Endothelial cell of umbilical vein (primary cell): ENCODE measurements at regions not wholly inside any gene's neighbourhood (a gene's known extent, or its start where the extent isn't known, plus 50 kb on each side); places are given as distances from the start of the nearest gene placed in this dataset.

Source experiments
- BruUV-seq: library from RNA; stranded (reverse); fragments of 400-500 nt; replicated peaks from 2 replicates; lab custom pipeline; 2021; lab: Mats Ljungman, UMichigan
- CTCF ChIA-PET: fragments of 300-600, 350-600 bp; sonication (Branson Sonifier 250); formaldehyde crosslinking; loops from one replicate; lab custom pipeline; 2021; ENCODE audit warnings: antibody characterized with exemption, inconsistent platforms; lab: Charles Lee
- POLR2A ChIA-PET: fragments of 300-600, 350-600 bp; sonication (Branson Sonifier 250); formaldehyde crosslinking; loops from one replicate; lab custom pipeline; 2021; ENCODE audit warnings: antibody characterized with exemption, inconsistent platforms; lab: Charles Lee
- DNase-seq: peaks from one replicate; pipeline ENCODE4 v3.0.0-alpha.2; 2011; ENCODE audit warnings: low read depth, low spot score
- FAIRE-seq: peaks from 2 replicates; lab custom pipeline; 2011; peaks lifted over from hg19 to GRCh38; lab: Jason Lieb, UNC
- H2AFZ ChIP-seq: 2 replicates; pipeline ENCODE4 v1.6.0; 2012; ENCODE audit warnings: low read depth, low read length, control low read depth, inconsistent platforms
- H3K27ac ChIP-seq: 2 replicates; pipeline ENCODE4 v1.5.1; 2011; ENCODE audit warnings: low read depth, mild to moderate bottlenecking, control low read depth, low read length, moderate library complexity; ENCODE audit not compliant: insufficient read depth
- H3K27me3 ChIP-seq, 2 experiments: 2 replicates each; pipeline versions ENCODE4 v1.6.0 to v1.6.1; 2011; ENCODE audit warnings: low read length in 2 of 2, mixed read lengths in 1 of 2; ENCODE audit not compliant: control insufficient read depth in 2 of 2, insufficient read depth in 2 of 2
- H3K36me3 ChIP-seq, 2 experiments: 2 replicates in 1 of 2; 3 replicates in 1 of 2; pipeline ENCODE4 v1.5.1; 2011; ENCODE audit warnings: low read length in 2 of 2, mild to moderate bottlenecking in 1 of 2, moderate library complexity in 1 of 2; ENCODE audit not compliant: control insufficient read depth in 2 of 2, insufficient read depth in 2 of 2; ENCODE audit errors: extremely low read depth in 1 of 2
- H3K4me1 ChIP-seq: 3 replicates; pipeline ENCODE4 v1.5.1; 2011; ENCODE audit warnings: mild to moderate bottlenecking, low read length; ENCODE audit not compliant: control insufficient read depth, insufficient read depth; ENCODE audit errors: extremely low read depth
- H3K4me2 ChIP-seq: 2 replicates; pipeline ENCODE4 v1.6.1; 2011; ENCODE audit warnings: low read length, control low read depth, mixed read lengths; ENCODE audit not compliant: insufficient read depth
- H3K4me3 ChIP-seq, 3 experiments: fragments of 200-600 bp in 1 of 3; sonication (generic), shearing (Covaris generic) in 1 of 3; replicated peaks in 1 of 3; 2 replicates each; pipeline ENCODE4 v1.5.1; 2011 to 2016; ENCODE audit warnings: control low read depth in 3 of 3, low read length in 3 of 3, mild to moderate bottlenecking in 2 of 3, inconsistent platforms in 1 of 3, low read depth in 1 of 3, moderate library complexity in 1 of 3; ENCODE audit not compliant: insufficient read depth in 1 of 3
- H3K79me2 ChIP-seq: 2 replicates; pipeline ENCODE4 v1.6.0; 2012; ENCODE audit warnings: low read length, inconsistent platforms; ENCODE audit not compliant: control insufficient read depth, insufficient read depth
- H3K9ac ChIP-seq: replicated peaks from 2 replicates; pipeline ENCODE3; 2011; ENCODE audit warnings: low read length, control low read depth; ENCODE audit not compliant: insufficient read depth; ENCODE audit errors: extremely low read depth
- H3K9me1 ChIP-seq: replicated peaks from 3 replicates; pipeline ENCODE4 v1.6.0; 2011; ENCODE audit warnings: mild to moderate bottlenecking, low read length; ENCODE audit not compliant: control insufficient read depth, insufficient read depth; ENCODE audit errors: extremely low read depth
- H3K9me3 ChIP-seq: replicated peaks from 2 replicates; pipeline ENCODE4 v1.5.1; 2012; ENCODE audit warnings: low read length, inconsistent platforms; ENCODE audit not compliant: control insufficient read depth, insufficient read depth
- H4K20me1 ChIP-seq: replicated peaks from 2 replicates; pipeline ENCODE3; 2011; ENCODE audit warnings: mild to moderate bottlenecking, low read length; ENCODE audit not compliant: control insufficient read depth, insufficient read depth; ENCODE audit errors: extremely low read depth
- CTCF ChIP-seq, 2 donors: IDR thresholded peaks; 1 replicate in 1 of 2; 2 replicates in 1 of 2; pipeline ENCODE4 v1.5.1; 2011; ENCODE audit warnings: low read length in 2 of 2, mild to moderate bottlenecking in 2 of 2, moderate library complexity in 2 of 2, control low read depth in 1 of 2, inconsistent platforms in 1 of 2, low read depth in 1 of 2; ENCODE audit not compliant: insufficient read depth in 1 of 2; ENCODE audit errors: extremely low read depth in 1 of 2
- EZH2 ChIP-seq: IDR thresholded peaks from 2 replicates; pipeline ENCODE4 v1.6.1; 2012; ENCODE audit warnings: borderline replicate concordance, low read depth, mild to moderate bottlenecking, moderate library complexity, low read length, inconsistent platforms; ENCODE audit not compliant: severe bottlenecking
- FOS ChIP-seq: IDR thresholded peaks from 2 replicates; pipeline ENCODE4 v1.6.1; 2011; ENCODE audit warnings: mild to moderate bottlenecking, low read length, moderate library complexity, borderline replicate concordance; ENCODE audit not compliant: insufficient read depth
- GATA2 ChIP-seq: IDR thresholded peaks from 2 replicates; pipeline ENCODE4 v1.7.0; 2011; ENCODE audit warnings: low read depth, mild to moderate bottlenecking, moderate library complexity, mixed read lengths, low read length; ENCODE audit not compliant: insufficient read length, insufficient read depth
- JUN ChIP-seq: IDR thresholded peaks from 2 replicates; pipeline ENCODE4 v1.6.1; 2011; ENCODE audit warnings: borderline replicate concordance, low read depth; ENCODE audit not compliant: insufficient read length, insufficient read depth
- MAX ChIP-seq: IDR thresholded peaks from 2 replicates; pipeline ENCODE4 v1.6.1; 2011; ENCODE audit not compliant: insufficient read depth, insufficient read length
- MYC ChIP-seq: IDR thresholded peaks from one replicate; pipeline ENCODE4 v1.6.1; 2011; ENCODE audit warnings: mild to moderate bottlenecking, low read depth, low read length
- POLR2A ChIP-seq: IDR thresholded peaks from 2 replicates; pipeline ENCODE4 v1.6.1; 2012; ENCODE audit warnings: low read depth, mild to moderate bottlenecking, control low read depth, low read length
- POLR2AphosphoS5 ChIP-seq: IDR thresholded peaks from 2 replicates; pipeline ENCODE4 v1.6.1; 2012; ENCODE audit warnings: low read depth, mild to moderate bottlenecking, control low read depth, low read length, moderate library complexity; ENCODE audit not compliant: insufficient read depth
- dilution Hi-C: fragments of 300-500 bp; cut with MboI; formaldehyde crosslinking; loops from one replicate; pipeline ENCODE4 v1.15.0; 2019; ENCODE audit warnings: low sequenced_read_pairs; ENCODE audit not compliant: extremely low pct_ligation_motif_present
- intact Hi-C: fragments of 100-400 bp; cut with micrococcal nuclease; formaldehyde crosslinking; loops from one replicate; pipeline ENCODE4 v1.10.0; 2022

GRCh38 chr7:84614821-84615501, 420.4 kb upstream of the SEMA3A start:
- H3K79me2 ChIP-seq, result no peaks in the 10 kb centered on the region
- no peaks in the 10 kb centered on the region for H3K4me1 ChIP-seq
- no peaks in the 10 kb centered on the region for H3K36me3 ChIP-seq
- FAIRE-seq (no peak), DNase-seq (peak; percentile 44)
- BruUV-seq, result no TSS peak
- H3K9me3 ChIP-seq, result no peaks in the 10 kb centered on the region
- H3K4me3 ChIP-seq, result no peak overlapping the region
- peak overlapping the region; percentile 17 for H2AFZ ChIP-seq
- intact Hi-C loops, result loop anchor here (2.0 kb wide), 1 partner anchor 406 kb away; no protein-coding TSS in a partner anchor
- dilution Hi-C loops, result no loop called here
- no peak overlapping the region for H3K27ac ChIP-seq
- no peaks in the 10 kb centered on the region for H3K27me3 ChIP-seq
- peaks cover 2% of the 10 kb centered on the region for H3K9me1 ChIP-seq
- no peak overlapping the region for H3K9ac ChIP-seq
- no peaks in the 10 kb centered on the region for H4K20me1 ChIP-seq
- TF ChIP-seq JUN (no peak), EZH2 (no peak), FOS (no peak)
- ChIA-PET CTCF (interaction anchor here (0.9 to 1.7 kb wide), 2 partner anchors 13 to 23 kb away, joined by 3 to 4 read pairs; no protein-coding TSS in a partner anchor), POLR2A (no interaction called here)
- H3K4me2 ChIP-seq, result no peak overlapping the region

GRCh38 chr7:84612981-84613681, 418.5 kb upstream of the SEMA3A start:
- no peaks in the 10 kb centered on the region for H3K27me3 ChIP-seq
- H4K20me1 ChIP-seq, result no peaks in the 10 kb centered on the region
- no TSS peak for BruUV-seq
- no peak for DNase-seq
- no peak overlapping the region for H2AFZ ChIP-seq
- intact Hi-C loops (loop anchor here (2.0 kb wide), 1 partner anchor 636 kb away; no protein-coding TSS in a partner anchor), dilution Hi-C loops (no loop called here)
- H3K4me3 ChIP-seq, result no peak overlapping the region
- H3K9me3 ChIP-seq, result no peaks in the 10 kb centered on the region
- ChIA-PET POLR2A (no interaction called here), CTCF (interaction anchor here (0.9 to 1.7 kb wide), 2 partner anchors 11 to 12 kb away, joined by 3 to 4 read pairs; no protein-coding TSS in a partner anchor)
- no peaks in the 10 kb centered on the region for H3K4me1 ChIP-seq
- no peak overlapping the region for H3K4me2 ChIP-seq
- H3K27ac ChIP-seq, result no peak overlapping the region
- no peaks in the 10 kb centered on the region for H3K79me2 ChIP-seq
- H3K36me3 ChIP-seq, result no peaks in the 10 kb centered on the region
- no peak overlapping the region for H3K9ac ChIP-seq
- H3K9me1 ChIP-seq, result peaks cover 2% of the 10 kb centered on the region
- FAIRE-seq, result no peak
- TF ChIP-seq MYC, result no peak
- no peak for TF ChIP-seq GATA2
- TF ChIP-seq POLR2A, result no peak
- no peak for TF ChIP-seq MAX
- no peak for TF ChIP-seq FOS
- no peak for TF ChIP-seq CTCF (IDR thresholded peaks at IDR 0.05; ENCODE audit: extremely low read depth in 1 of 2, insufficient read depth in 1 of 2, low read depth in 1 of 2, low read length in 2 of 2)
- no peak for TF ChIP-seq EZH2
- no peak for TF ChIP-seq POLR2AphosphoS5
- no peak for TF ChIP-seq JUN
